ENCODE measurements at regions not wholly inside any gene's neighbourhood (a gene's known extent, or its start where the extent isn't known, plus 50 kb on each side); places are given as distances from the start of the nearest gene placed in this dataset.

GRCh38 chr3:159800434-159801155, 188.0 kb upstream of the IL12A start:
- no peak for DNase-seq

DNA sequence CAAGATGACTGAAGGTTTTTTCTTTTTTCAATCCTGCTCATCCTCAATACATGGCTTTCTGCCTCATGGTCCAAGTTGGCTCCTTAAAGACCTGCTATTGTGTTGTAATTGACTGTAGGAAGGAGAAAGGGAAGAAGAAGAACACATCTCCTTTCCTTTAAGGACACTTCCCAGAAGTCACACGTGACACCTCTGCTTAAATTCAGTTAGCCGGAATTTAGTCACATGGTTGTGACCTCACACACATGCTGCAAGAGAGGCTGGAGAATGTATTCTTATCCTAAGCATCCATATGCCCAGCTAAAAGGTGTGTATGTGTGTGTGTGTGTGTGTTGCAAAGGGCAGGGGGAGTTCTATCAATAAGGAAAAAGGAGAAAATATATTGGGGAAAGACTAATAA, 185.8 kb upstream of the IL12A start:
- no peak for DNase-seq

DNA sequence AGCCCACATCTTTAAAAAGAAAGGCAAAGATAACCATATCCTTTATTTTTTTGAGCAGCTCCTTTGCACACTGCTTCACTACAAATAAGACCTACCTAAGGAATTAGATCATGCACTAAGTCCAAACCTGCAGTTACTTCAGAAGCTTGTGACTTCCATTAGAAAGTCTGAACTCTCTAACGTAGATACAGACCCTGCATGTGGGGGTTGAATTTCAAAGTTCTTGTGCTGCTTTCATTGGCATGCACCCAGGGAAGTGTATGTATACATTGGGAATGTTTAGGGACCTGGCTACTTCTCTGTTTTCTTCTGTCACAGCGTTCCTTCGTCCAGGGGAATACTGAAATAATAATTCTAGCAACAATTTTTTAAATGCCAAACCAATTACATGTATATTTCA, 185.2 kb upstream of the IL12A start:
- no peak for DNase-seq

- peak; percentile 67 to 77 for DNase-seq
Observed at GRCh38 chr3:159804726-159805410, 183.8 kb upstream of the IL12A start.

GRCh38 chr3:159805411-159805772, 183.2 kb upstream of the IL12A start:
- no peak for DNase-seq

DNA sequence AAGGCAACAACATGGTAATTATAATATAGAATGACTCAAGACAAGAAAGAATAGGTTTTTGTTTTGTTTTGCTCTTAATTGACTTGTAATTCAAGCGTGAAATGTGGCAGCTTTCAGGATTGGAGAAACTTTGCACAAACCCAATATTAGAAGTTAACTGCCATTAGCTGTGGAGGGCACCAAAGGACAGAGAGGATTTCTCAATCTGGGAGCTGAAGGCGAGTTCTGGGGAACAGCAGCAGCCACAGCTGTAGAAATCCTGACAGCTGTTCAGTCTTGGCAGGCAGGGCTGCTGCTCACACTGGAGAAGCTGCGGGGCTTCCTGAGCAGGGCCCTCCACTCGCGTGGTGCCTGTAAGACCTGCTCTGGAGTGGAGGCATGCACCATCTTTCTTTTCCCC, 182.2 kb upstream of the IL12A start:
- DNase-seq = no peak

DNA sequence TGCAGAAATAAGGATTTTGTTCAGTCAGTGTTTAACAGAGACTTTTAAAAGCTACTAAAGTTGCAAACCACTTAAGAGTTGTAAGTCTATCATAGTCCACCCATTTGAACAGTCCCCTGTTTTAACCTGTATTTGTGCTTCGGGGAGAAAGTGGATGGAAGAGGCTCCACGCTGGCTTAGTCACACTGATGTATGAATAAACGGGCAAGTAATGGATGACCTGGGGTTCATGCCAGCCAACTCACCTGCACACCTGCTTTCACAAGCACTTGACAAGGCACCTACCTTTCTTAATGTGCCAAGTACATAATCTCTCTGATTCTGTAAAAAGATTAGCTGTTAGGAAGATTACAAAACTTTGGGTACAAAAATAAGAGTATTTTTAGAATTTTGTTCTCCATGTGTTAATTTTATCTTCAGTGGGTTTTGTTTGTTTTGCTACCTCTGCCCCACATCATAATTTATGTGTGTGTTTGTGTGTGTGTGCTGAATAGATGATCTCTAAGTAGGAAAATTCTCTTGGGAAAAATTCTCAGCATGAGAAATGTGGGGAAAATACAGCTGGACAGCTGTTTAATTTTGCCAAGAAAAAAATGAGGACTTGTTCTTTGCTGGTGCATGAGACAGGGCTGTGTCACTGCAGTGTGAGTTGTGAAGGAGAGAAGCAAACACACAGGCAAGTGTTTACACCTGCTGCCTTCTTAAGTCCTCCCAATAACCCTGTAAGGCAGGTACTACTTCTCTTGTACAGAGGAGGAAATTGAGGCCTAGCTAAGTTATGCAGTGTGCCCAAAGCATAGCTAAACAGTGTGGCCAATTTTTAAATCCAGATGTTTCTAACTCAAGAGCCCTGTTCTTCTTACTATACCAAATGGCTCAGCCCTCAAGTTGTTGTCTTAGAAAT, 181.2 kb upstream of the IL12A start:
- DNase-seq = no peak

GRCh38 chr3:159813822-159814531, 174.7 kb upstream of the IL12A start:
- no peak for DNase-seq

- no peak for DNase-seq
Observed at GRCh38 chr3:159816512-159816911, 172.1 kb upstream of the IL12A start.

- DNase-seq = no peak
Observed at GRCh38 chr3:159817126-159817525, 171.5 kb upstream of the IL12A start.

DNA sequence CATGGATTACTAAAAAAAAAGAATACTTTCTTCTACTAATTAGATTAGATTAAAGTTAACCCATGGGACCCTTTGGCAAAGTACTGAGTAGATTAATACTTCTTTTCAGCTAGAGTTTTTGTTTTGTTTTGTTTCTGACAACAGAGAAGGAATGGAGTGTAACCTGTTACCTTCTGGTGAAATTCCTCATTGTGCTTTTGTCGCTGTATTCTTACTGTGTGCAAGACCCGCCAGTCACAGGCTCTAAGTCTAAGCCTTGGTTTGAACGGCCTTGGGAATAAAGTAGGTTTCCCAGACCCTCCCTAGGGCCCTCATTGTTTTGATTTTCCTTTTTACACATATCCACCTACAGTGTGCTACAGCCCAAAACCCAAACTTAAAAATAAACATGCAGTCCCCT, 171.1 kb upstream of the IL12A start:
- no peak for DNase-seq

DNA sequence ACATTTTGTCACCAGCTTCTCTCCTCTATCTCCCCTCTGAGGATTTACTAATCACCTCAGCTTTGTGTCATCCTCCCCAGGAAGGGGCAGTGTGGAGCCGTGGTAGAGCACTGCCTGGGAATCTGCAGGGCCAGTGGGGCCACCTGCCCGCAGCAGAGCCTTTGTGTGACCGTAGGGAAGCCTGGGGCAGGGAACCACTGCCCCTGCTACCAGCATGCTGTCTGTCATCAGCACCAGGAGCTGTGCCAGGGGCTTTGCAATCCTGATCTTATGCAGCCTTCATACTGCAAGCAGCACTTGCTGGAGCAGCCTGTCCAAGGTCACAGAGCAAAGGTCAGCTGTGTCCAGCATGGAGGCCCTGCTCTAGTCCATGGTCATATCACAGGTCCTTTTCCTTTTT, 170.2 kb upstream of the IL12A start:
- DNase-seq = no peak

DNA sequence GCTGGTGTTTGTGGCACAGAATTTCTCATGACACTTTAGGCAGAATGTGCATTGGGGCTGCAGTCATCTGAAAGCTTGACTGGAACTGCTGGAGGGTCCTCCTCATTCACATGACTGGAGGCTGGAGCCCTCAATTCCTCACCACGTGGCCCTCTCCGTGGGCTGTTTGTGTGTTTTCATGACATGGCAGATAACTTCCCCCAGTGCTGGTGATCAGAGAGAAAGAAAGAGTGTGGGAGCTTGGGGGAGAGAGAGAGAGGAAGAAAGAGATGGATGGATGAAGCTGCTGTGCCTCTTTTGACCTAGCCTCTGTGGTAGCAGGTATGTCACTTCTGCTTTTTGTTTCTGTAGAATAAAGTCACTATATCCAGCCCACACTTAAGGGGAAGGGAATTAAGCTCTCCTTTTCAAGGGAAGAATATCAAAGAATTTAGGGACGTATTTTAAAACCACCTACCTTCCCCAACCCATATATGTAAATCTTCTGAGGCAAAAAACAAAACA, 169.6 kb upstream of the IL12A start:
- no peak for DNase-seq

DNA sequence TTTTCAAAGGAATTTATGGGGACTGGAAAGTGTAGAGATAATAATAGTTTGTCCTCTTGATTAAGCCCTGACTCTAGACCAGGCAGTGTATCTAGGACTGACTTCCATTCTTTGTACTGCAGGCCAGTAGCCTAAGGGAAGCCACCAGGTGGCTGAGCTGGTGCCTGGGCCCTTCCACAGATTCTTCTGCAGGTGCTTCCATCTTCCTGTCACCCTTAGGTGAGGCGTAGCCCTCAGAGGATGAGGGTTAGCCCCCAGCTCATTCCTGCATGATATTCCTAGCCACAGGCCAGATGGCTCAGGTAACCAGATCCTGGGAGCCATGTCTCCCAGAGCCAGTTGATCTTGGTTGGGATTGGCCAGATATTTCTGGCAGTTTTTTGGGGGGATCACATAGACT, 169.0 kb upstream of the IL12A start:
- DNase-seq = no peak

- no peak for DNase-seq
Observed at GRCh38 chr3:159821110-159821509, 167.5 kb upstream of the IL12A start.

DNA sequence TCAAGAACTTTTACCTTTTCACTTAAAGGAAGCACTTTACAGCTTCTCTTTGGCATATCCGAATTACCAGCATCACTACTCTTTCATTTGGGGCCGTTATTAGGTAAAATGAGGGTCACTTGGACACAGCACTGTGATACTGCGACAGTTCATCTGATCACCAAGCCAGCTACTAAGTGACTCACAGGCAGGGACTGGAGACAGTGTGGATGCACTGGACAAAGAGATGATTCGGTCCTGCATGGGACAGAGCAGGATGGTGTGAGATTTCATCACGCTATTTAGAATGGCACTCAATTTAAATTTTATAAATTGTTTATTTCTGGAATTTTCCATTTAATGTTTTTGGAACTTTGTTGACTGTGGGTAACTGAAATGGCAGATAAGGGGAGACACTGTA, 166.9 kb upstream of the IL12A start:
- DNase-seq = no peak

DNA sequence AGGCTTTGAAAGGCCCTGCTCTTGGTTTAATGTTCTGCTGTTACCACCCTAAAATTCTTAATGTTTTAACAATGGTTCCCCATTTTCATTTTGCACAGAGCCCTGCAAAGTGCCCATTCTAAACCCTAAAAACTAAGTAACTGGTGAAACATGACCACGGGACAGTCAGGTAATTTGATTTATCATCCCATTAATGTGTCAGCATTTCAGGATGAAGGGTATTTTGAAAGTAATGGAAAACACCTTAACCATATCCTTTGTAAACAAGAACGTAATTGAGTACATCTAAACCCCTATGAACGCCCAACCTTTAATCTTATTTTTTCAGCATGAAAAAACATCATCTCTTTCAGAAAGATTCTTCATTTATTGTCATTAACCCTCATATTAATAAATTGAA, 164.9 kb upstream of the IL12A start:
- DNase-seq = no peak

- DNase-seq = no peak
Observed at GRCh38 chr3:159824333-159824732, 164.3 kb upstream of the IL12A start.

DNA sequence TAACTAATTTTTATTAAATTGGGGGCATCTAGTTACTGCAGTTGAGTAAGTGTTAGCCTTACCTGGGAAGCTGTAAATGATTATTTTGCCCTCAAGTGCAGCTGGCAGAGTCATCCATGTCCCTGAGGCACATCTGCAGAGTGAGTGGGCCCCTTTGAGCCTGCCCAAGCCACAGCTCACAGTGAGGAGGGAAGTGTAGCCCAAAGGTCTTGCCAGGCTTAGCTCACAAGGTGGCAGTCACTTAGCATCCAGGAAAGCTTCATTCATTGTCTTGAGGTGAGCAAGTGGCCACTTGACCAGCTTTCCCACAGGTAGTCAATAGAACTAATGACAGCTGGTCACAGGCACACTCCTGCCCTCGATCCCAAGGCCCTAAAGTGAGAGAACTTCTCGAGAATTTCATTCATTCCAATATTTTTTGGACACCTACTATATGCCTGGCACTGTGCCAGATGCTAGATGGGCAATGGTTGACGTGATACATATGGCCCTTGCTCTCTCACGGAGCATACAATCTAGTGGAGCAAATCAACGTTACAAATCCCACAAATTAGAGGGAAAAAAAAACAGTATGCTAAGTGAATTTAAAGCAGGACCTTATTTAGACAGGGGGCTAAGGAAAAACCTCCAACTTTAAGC, 163.3 kb upstream of the IL12A start:
- no peak for DNase-seq

DNA sequence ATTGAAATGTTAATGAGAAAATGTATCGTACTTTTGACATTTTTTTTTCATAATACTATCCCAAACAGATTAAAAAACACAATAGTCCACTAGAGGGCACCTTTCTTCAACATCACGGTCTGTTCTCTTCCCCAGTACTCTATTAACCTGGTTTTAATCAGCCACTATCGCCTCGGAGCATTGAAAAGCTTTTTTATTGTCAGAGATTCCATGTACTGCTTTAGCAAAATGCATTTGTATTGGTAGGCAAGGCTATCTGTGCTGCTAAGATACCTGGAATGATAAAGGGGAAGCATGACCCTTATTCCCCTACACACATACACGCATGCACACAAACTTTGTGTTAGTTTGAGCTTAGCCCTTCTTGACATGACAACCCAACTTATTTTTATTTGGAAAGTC, 160.1 kb upstream of the IL12A start:
- DNase-seq = peak; percentile 24 to 30

- DNase-seq = no peak
Observed at GRCh38 chr3:159829056-159829455, 159.6 kb upstream of the IL12A start.

GRCh38 chr3:159829539-159830227, 159.0 kb upstream of the IL12A start:
- no peak for DNase-seq
